GM13977 (cell line): ENCODE measurements at regions not wholly inside any gene's neighbourhood (a gene's known extent, or its start where the extent isn't known, plus 50 kb on each side); places are given as distances from the start of the nearest gene placed in this dataset.

Experiments
- DNase-seq: peaks from one replicate; pipeline ENCODE4 v3.0.0; 2012; ENCODE audit warnings: low spot score
- CTCF ChIP-seq: IDR thresholded peaks from 2 replicates; pipeline ENCODE4 v1.5.1; 2012; ENCODE audit warnings: mild to moderate bottlenecking, control low read depth; ENCODE audit not compliant: insufficient read depth; ENCODE audit errors: extremely low read depth, missing control alignments
- in situ Hi-C: fragments of 300-500 bp; cut with MboI; formaldehyde crosslinking; loops from one replicate; pipeline ENCODE4 v1.12.0; 2022; ENCODE audit warnings: low sequenced_read_pairs, low pct_unique_long_range_greater_than_20kb, mixed read lengths, inconsistent platforms; ENCODE audit not compliant: unreplicated experiment

- no peak for DNase-seq
- in situ Hi-C loops, result no loop called here
- no peak for TF ChIP-seq CTCF
Observed at GRCh38 chr9:29332789-29333188, 1759.5 kb upstream of the C9orf72 start.

DNA sequence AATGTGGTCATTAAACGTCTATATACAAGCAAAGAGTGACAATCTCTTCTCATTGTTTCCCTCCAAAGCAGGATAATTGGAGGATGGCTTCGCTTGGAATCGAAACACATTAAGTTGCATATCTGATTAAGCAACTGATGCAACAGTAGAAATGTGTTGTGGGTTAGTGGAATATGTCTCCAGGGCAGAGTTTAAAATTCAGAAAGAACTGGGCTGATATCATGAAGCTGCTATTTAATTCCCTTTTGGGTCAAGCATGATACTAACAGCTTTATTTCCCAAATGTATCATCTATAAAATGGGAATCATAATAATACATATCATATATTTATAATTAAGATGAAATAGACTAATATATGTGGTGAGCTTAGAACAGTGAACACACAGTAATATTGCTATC is 1763.0 kb upstream of the C9orf72 start:
- DNase-seq, result no peak
- in situ Hi-C loops, result no loop called here
- TF ChIP-seq CTCF, result no peak

DNA sequence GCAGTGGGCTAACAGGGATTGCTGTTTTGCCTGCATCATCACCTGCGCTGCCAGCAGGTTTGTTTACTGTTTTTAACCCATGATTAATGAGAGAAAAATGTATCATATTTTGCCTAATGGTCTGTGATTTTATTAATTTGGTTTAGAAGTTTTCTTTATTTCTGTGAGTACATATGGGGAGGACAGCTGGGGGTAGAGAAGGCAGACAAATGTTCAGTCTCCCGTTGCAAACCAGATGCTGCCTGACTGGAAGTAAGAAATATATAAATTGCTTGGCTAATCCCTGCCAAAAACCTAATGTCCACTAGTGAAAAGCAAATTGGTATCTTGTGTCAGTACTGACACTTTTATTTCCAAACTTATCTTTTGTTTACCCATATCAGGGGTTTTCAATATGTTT is 1766.1 kb upstream of the C9orf72 start:
- no peak for TF ChIP-seq CTCF
- in situ Hi-C loops, result no loop called here

GRCh38 chr9:29348999-29349398 is 1775.7 kb upstream of the C9orf72 start:
- DNase-seq, result no peak
- no peak for TF ChIP-seq CTCF
- in situ Hi-C loops, result no loop called here

More for the DNA sequence above, 1766.1 kb upstream of the C9orf72 start:
- no peak for DNase-seq

- DNase-seq, result no peak
- in situ Hi-C loops, result no loop called here
- no peak for TF ChIP-seq CTCF
Observed at GRCh38 chr9:29389421-29389820, 1816.1 kb upstream of the C9orf72 start.

- in situ Hi-C loops, result no loop called here
- TF ChIP-seq CTCF, result no peak
- no peak for DNase-seq
Observed at GRCh38 chr9:29390859-29391258, 1817.6 kb upstream of the C9orf72 start.

DNA sequence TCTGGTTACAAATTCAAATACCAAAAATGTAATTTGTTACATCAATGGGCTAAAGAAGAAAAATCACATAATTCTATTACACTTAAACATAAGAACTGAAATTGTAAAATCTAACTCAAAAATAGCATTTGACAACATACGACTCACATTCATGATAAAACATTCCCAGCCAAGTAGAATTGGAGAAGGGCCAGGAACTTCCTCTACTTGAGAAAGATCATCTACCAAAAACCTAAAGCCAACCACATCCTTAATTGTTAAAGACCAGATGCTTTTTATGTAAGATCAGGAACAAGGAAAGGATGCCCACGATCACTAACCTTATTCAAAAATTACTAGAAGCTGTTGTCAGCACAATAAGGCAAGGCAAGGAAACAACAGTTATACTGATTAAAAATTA is 1819.8 kb upstream of the C9orf72 start:
- in situ Hi-C loops, result no loop called here
- DNase-seq, result no peak
- no peak for TF ChIP-seq CTCF
